Right lobe of liver (tissue), 6 donors: ENCODE measurements at regions not wholly inside any gene's neighbourhood (a gene's known extent, or its start where the extent isn't known, plus 50 kb on each side); places are given as distances from the start of the nearest gene placed in this dataset.

Source experiments
- ATAC-seq, 4 donors: fragments of 200-7000 bp; cut with Tn5 transposase; one replicate each; pipeline ENCODE4 v1.9.1; 2020; ENCODE audit warnings: mild to moderate bottlenecking in 4 of 4, moderate library complexity in 4 of 4
- DNase-seq, 3 donors: peaks; one replicate each; pipeline ENCODE4 v3.0.0-alpha.2; 2020
- H3K27ac ChIP-seq, 3 donors: fragments of 200-600 bp; one replicate each; pipeline ENCODE4 v1.8.0; 2022
- H3K27me3 ChIP-seq, 2 donors: fragments of 200-600 bp; one replicate each; pipeline ENCODE4 v1.8.0; 2022
- H3K36me3 ChIP-seq, 4 donors: fragments of 200-600 bp; sonication (generic) in 1 of 4; one replicate each; pipeline versions ENCODE4 v1.5.1 to v1.8.0; 2017 to 2022; ENCODE audit warnings: control low read depth in 1 of 4
- H3K4me1 ChIP-seq, 4 donors: fragments of 200-600 bp; sonication (generic) in 1 of 4; one replicate each; pipeline versions ENCODE4 v1.5.1 to v1.8.0; 2017 to 2022; ENCODE audit warnings: control low read depth in 1 of 4
- H3K4me3 ChIP-seq, 3 donors: fragments of 200-600 bp; one replicate each; pipeline ENCODE4 v1.8.0; 2022
- H3K9me3 ChIP-seq, 4 donors: fragments of 200-600 bp; sonication (generic) in 1 of 4; one replicate each; pipeline versions ENCODE4 v1.5.1 to v1.8.0; 2017 to 2022; ENCODE audit warnings: control low read depth in 1 of 4
- CTCF ChIP-seq, 4 donors: fragments of 200-600 bp in 3 of 4; fragments of 450-650 bp in 1 of 4; IDR thresholded peaks; one replicate each; pipeline versions ENCODE4 v1.5.1 to v1.8.0; 2016 to 2022; ENCODE audit warnings: antibody characterized with exemption in 4 of 4, mild to moderate bottlenecking in 2 of 4
- POLR2A ChIP-seq: fragments of 450-650 bp; IDR thresholded peaks from one replicate; pipeline ENCODE4 v1.6.1; 2017; ENCODE audit warnings: antibody characterized with exemption, mild to moderate bottlenecking
- WGBS: methylation state at CpG from one replicate; pipeline ENCODE4 v1.1.6; 2018; ENCODE audit warnings: low coverage, low lambda C conversion rate; ENCODE audit not compliant: insufficient coverage; ENCODE audit errors: missing lambda C conversion rate; 5-methylcytosine and 5-hydroxymethylcytosine counted together
- intact Hi-C, 2 donors: fragments of 100-400 bp; cut with DNase I; formaldehyde crosslinking; loops; one replicate each; pipeline versions ENCODE4 v1.11.2 to v1.14.1; 2022
- donor health status: DM: no; HTN: yes; CAD: no.
- donor health status: DM: no; HTN: no; CAD: no.
- donor health status: DM: no; HTN: no; CAD: no.
- donor health status: DM: no; HTN: yes; CAD: no.
- donor health status: DM: no; HTN: yes; CAD: no.

- Histone ChIP-seq H3K27ac (no peak overlapping the region), H3K27me3 (peaks cover 12 to 22% of the 10 kb centered on the region in 2 donors), H3K9me3 (no peaks in the 10 kb centered on the region), H3K4me3 (no peak overlapping the region), H3K36me3 (no peaks in the 10 kb centered on the region), H3K4me1 (peaks cover 0 to 13% (median 5%) of the 10 kb centered on the region in 4 donors)
- ATAC-seq (no peak), DNase-seq (no peak)
- no peak for TF ChIP-seq POLR2A
- intact Hi-C loops, result no loop called here
- WGBS, result 66% methylated on average over 9 of the region's 9 CpGs
Measured at GRCh38 chr2:118225666-118226065, 137.4 kb downstream of the INSIG2 start.

GRCh38 chr2:118224895-118225311 lies 136.6 kb downstream of the INSIG2 start:
- DNase-seq, result no peak
- no peak overlapping the region for H3K27ac ChIP-seq

GRCh38 chr2:118223992-118224894 lies 136.0 kb downstream of the INSIG2 start:
- H3K36me3 ChIP-seq, result no peaks in the 10 kb centered on the region
- no peaks in the 10 kb centered on the region for H3K9me3 ChIP-seq
- peaks cover 0 to 13% (median 5%) of the 10 kb centered on the region in 4 donors for H3K4me1 ChIP-seq
- H3K27ac ChIP-seq, result no peak overlapping the region
- intact Hi-C loops, result no loop called here
- ATAC-seq (peak; percentile 45 to 70 (median 54)), DNase-seq (peak; percentile 40 to 56 (median 45))
- TF ChIP-seq CTCF (IDR thresholded peaks at IDR 0.05), result no peak
- TF ChIP-seq POLR2A, result no peak
- H3K27me3 ChIP-seq, result peaks cover 12 to 22% of the 10 kb centered on the region in 2 donors
- 9% methylated on average over 46 of the region's 77 CpGs for WGBS
- peak overlapping the region; percentile 26 to 37 (median 36) for H3K4me3 ChIP-seq

More at GRCh38 chr2:118224895-118225311, 136.6 kb downstream of the INSIG2 start:
- WGBS, result 53% methylated on average over 12 of the region's 15 CpGs
- Histone ChIP-seq H3K27me3 (peaks cover 12 to 22% of the 10 kb centered on the region in 2 donors), H3K9me3 (no peaks in the 10 kb centered on the region), H3K4me1 (peaks cover 0 to 13% (median 5%) of the 10 kb centered on the region in 4 donors), H3K36me3 (no peaks in the 10 kb centered on the region), H3K4me3 (no peak overlapping the region)
- no peak for ATAC-seq
- TF ChIP-seq CTCF (IDR thresholded peaks at IDR 0.05) (no peak), POLR2A (no peak)
- intact Hi-C loops, result no loop called here

- peak overlapping the region; percentile 26 to 37 (median 36) for H3K4me3 ChIP-seq
- H3K9me3 ChIP-seq, result no peaks in the 10 kb centered on the region
- ATAC-seq, result peak in 1 of 4 donors; percentile 31
- no peak for TF ChIP-seq POLR2A
- no peak for DNase-seq
- intact Hi-C loops, result no loop called here
- peaks cover 12 to 22% of the 10 kb centered on the region in 2 donors for H3K27me3 ChIP-seq
- peaks cover 0 to 13% (median 5%) of the 10 kb centered on the region in 4 donors for H3K4me1 ChIP-seq
- no peaks in the 10 kb centered on the region for H3K36me3 ChIP-seq
- H3K27ac ChIP-seq, result no peak overlapping the region
- 7% methylated on average over 25 of the region's 25 CpGs for WGBS
Measured at GRCh38 chr2:118223511-118223991, 135.3 kb downstream of the INSIG2 start.

GRCh38 chr2:118222672-118223421 lies 134.6 kb downstream of the INSIG2 start:
- H3K9me3 ChIP-seq, result no peaks in the 10 kb centered on the region
- H3K4me3 ChIP-seq, result peak overlapping the region in 1 of 3 donors; percentile 26
- H3K36me3 ChIP-seq, result no peaks in the 10 kb centered on the region
- ATAC-seq, result no peak
- WGBS, result 9% methylated on average over 8 of the region's 8 CpGs
- no peak overlapping the region for H3K27ac ChIP-seq
- DNase-seq, result no peak
- no peak for TF ChIP-seq CTCF (IDR thresholded peaks at IDR 0.05)
- no peak for TF ChIP-seq POLR2A
- intact Hi-C loops, result no loop called here
- peaks cover 12 to 22% of the 10 kb centered on the region in 2 donors for H3K27me3 ChIP-seq
- H3K4me1 ChIP-seq, result peaks cover 0 to 13% (median 5%) of the 10 kb centered on the region in 4 donors
